Esophagus squamous epithelium (tissue), 5 donors: ENCODE measurements at regions not wholly inside any gene's neighbourhood (a gene's known extent, or its start where the extent isn't known, plus 50 kb on each side); places are given as distances from the start of the nearest gene placed in this dataset.
A peak's percentile ranks its signal among the peaks of the same experiment; 100 is the strongest.

ENCODE experiments used
- DNase-seq: peaks from one replicate; lab custom pipeline; 2025; lab: John Stamatoyannopoulos, UW
- H3K27ac ChIP-seq, 4 donors: fragments of 200-600 bp; sonication (generic); one replicate each; pipeline ENCODE4 v1.5.1; 2016 to 2019; ENCODE audit warnings: mild to moderate bottlenecking in 1 of 4
- H3K27me3 ChIP-seq, 4 donors: fragments of 200-600 bp; sonication (generic); 1 replicate in 3 of 4; 2 replicates in 1 of 4; pipeline versions ENCODE4 v1.5.1 to v1.6.0; 2017 to 2021; ENCODE audit warnings: antibody characterized with exemption in 1 of 4
- H3K36me3 ChIP-seq, 3 donors: fragments of 200-600 bp; sonication (generic); one replicate each; pipeline ENCODE4 v1.5.1; 2016 to 2019
- H3K4me1 ChIP-seq, 3 donors: fragments of 200-600 bp; sonication (generic); one replicate each; pipeline ENCODE4 v1.5.1; 2017 to 2019
- H3K4me3 ChIP-seq, 4 donors: fragments of 200-600 bp; sonication (generic); 1 replicate in 3 of 4; 2 replicates in 1 of 4; pipeline ENCODE4 v1.5.1; 2016 to 2019; ENCODE audit warnings: mild to moderate bottlenecking in 2 of 4, moderate library complexity in 1 of 4
- H3K9me3 ChIP-seq, 3 donors: fragments of 200-600 bp; sonication (generic); one replicate each; pipeline ENCODE4 v1.5.1; 2016 to 2019
- CTCF ChIP-seq, 6 experiments: fragments of 450-650 bp in 4 of 6; fragments of 200-600 bp in 2 of 6; sonication (generic) in 2 of 6; IDR thresholded peaks; one replicate each; pipeline ENCODE4 v1.5.1; 2016 to 2019; ENCODE audit warnings: antibody characterized with exemption in 6 of 6, mild to moderate bottlenecking in 4 of 6, moderate library complexity in 4 of 6
- POLR2A ChIP-seq, 4 donors: fragments of 450-650 bp; IDR thresholded peaks; one replicate each; pipeline ENCODE4 v1.6.1; 2017; ENCODE audit warnings: antibody characterized with exemption in 4 of 4, mild to moderate bottlenecking in 4 of 4, moderate library complexity in 3 of 4
- WGBS, 2 donors: methylation state at CpG; one replicate each; pipeline ENCODE4 v1.1.5; 2018; 5-methylcytosine and 5-hydroxymethylcytosine counted together
- intact Hi-C: fragments of 100-400 bp; cut with DNase I; formaldehyde crosslinking; loops from one replicate; pipeline ENCODE4 v1.15.0; 2022
- donor health status: DM: yes; HTN: yes; CAD: no.

- Histone ChIP-seq H3K4me3 (no peak overlapping the region), H3K36me3 (peaks cover 1 to 22% (median 8%) of the 10 kb centered on the region in 3 donors), H3K4me1 (peaks cover 55 to 99% (median 77%) of the 10 kb centered on the region in 3 donors), H3K9me3 (no peaks in the 10 kb centered on the region), H3K27ac (peak overlapping the region; percentile 71 to 94 (median 85)), H3K27me3 (no peaks in the 10 kb centered on the region)
- intact Hi-C loops, result no loop called here
- TF ChIP-seq POLR2A (IDR thresholded peaks at IDR 0.05) (peak in 2 of 4 donors; percentile 10 to 13), CTCF (IDR thresholded peaks at IDR 0.05) (no peak)
- WGBS, 2 donors, result 70 to 80% methylated on average over 1 to 5 of the region's 11 CpGs
- no peak for DNase-seq
Observed at GRCh38 chr17:77407321-77408277, 266.8 kb downstream of the SEC14L1 start.

- no peak for TF ChIP-seq CTCF (IDR thresholded peaks at IDR 0.05)
- WGBS, 2 donors, result 50 to 64% methylated on average over 8 to 9 of the region's 9 CpGs
- Histone ChIP-seq H3K9me3 (no peaks in the 10 kb centered on the region), H3K4me3 (no peak overlapping the region), H3K27ac (peak overlapping the region; percentile 71 to 94 (median 85)), H3K4me1 (peaks cover 55 to 99% (median 75%) of the 10 kb centered on the region in 3 donors), H3K36me3 (peaks cover 0 to 15% (median 1%) of the 10 kb centered on the region in 3 donors), H3K27me3 (no peaks in the 10 kb centered on the region)
- intact Hi-C loops, result no loop called here
- no peak for DNase-seq
Observed at GRCh38 chr17:77408284-77408683, 267.5 kb downstream of the SEC14L1 start.

- Histone ChIP-seq H3K4me1 (peaks cover 55 to 98% (median 64%) of the 10 kb centered on the region in 3 donors), H3K27ac (peak overlapping the region; percentile 71 to 94 (median 85)), H3K4me3 (peak overlapping the region in 2 of 4 donors; percentile 9 to 43), H3K36me3 (peaks cover 0 to 9% (median 0%) of the 10 kb centered on the region in 3 donors), H3K27me3 (no peaks in the 10 kb centered on the region), H3K9me3 (no peaks in the 10 kb centered on the region)
- DNase-seq, result no peak
- peak in 1 of 4 donors; percentile 19 for TF ChIP-seq POLR2A (IDR thresholded peaks at IDR 0.05)
- TF ChIP-seq CTCF (IDR thresholded peaks at IDR 0.05), result no peak
- WGBS, 2 donors, result 67 to 78% methylated on average over 8 to 9 of the region's 34 CpGs
- intact Hi-C loops, result no loop called here
Observed at GRCh38 chr17:77409282-77410161, 268.8 kb downstream of the SEC14L1 start.

GRCh38 chr17:77410470-77410869 lies 269.7 kb downstream of the SEC14L1 start:
- intact Hi-C loops, result no loop called here
- Histone ChIP-seq H3K9me3 (no peaks in the 10 kb centered on the region), H3K27me3 (no peaks in the 10 kb centered on the region), H3K4me1 (peaks cover 53 to 98% (median 63%) of the 10 kb centered on the region in 3 donors), H3K4me3 (no peak overlapping the region), H3K27ac (peak overlapping the region; percentile 71 to 94 (median 85)), H3K36me3 (peaks cover 0 to 4% (median 0%) of the 10 kb centered on the region in 3 donors)
- no peak for DNase-seq
- TF ChIP-seq CTCF (IDR thresholded peaks at IDR 0.05) (no peak), POLR2A (IDR thresholded peaks at IDR 0.05) (no peak)
- WGBS, 2 donors, result 81 to 94% methylated on average over 4 to 7 of the region's 13 CpGs
